ENCODE measurements at regions not wholly inside any gene's neighbourhood (a gene's known extent, or its start where the extent isn't known, plus 50 kb on each side); places are given as distances from the start of the nearest gene placed in this dataset.
"Not testable (repeated sequence)": the region's sequence is repeated elsewhere in the genome, so short reads cannot be mapped to it uniquely, and the experiment has no call there.

DNA sequence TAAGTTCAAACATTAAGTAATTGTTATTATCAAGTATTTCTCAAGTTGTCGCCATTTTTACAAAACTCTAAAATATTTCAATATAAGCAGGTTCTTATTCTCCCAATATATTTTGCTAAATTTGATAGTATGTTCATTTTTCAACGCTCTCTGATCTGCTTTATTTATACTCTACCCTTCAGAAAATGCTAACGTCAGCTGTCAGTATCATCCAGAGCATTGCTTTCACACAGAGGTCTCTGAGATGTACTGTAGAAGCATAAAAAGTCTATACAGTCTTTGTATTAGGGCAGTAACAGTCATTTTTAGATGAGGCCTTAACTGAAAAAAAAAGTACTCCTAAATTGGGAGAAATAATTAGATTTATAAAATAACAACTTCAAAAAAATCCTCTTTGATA lies 533.1 kb upstream of the LRFN5 start:
- DNase-seq (ENCODE audit: low read depth in 3 of 3) = no peak

DNA sequence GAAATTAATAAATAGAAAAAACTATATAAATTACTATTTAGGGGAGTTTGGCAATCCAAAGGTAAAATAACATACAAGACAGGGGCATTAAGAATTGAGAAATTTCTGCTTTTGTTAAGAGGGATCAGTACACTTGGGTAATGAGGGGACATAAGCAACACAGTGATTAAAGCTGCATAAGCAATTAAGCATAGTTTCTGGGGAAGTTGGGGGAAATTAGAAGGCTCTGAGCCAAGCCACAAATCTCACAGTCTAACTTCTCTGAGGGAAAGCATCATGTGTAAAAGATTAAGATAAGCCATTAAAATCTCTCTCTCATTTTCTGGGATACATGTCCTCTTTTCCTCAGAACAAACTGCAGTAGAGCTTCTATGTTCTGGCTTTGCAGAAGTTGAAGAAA lies 533.9 kb upstream of the LRFN5 start:
- no peak for DNase-seq (ENCODE audit: low read depth in 3 of 3)

- DNase-seq (ENCODE audit: low read depth in 3 of 3) = no peak
Measured at GRCh38 chr14:41071351-41071750, 535.3 kb upstream of the LRFN5 start.

- DNase-seq (ENCODE audit: low read depth in 3 of 3) = no peak
Measured at GRCh38 chr14:41062826-41063225, 543.9 kb upstream of the LRFN5 start.

- DNase-seq (ENCODE audit: low read depth in 3 of 3) = no peak
Measured at GRCh38 chr14:41055589-41055988, 551.1 kb upstream of the LRFN5 start.

DNA sequence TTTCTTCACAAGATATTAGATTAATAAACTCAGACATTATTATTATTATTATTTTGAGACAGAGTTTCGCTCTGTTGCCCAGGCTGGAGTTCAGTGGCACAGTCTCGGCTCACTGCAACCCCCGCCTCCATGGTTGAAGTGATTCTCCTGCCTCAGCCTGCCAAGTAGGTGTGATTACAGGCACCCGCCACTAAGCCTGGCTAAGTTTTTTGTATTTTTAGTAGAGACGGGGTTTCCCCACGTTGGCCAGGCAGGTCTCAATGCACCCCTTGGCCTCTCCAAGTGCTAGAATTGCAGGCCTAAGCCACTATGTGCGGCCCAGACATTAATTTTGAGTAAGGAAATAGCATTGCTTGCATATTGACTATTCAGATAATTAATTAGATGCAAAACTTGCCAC lies 554.9 kb upstream of the LRFN5 start:
- no peak for DNase-seq (ENCODE audit: low read depth in 3 of 3)

DNA sequence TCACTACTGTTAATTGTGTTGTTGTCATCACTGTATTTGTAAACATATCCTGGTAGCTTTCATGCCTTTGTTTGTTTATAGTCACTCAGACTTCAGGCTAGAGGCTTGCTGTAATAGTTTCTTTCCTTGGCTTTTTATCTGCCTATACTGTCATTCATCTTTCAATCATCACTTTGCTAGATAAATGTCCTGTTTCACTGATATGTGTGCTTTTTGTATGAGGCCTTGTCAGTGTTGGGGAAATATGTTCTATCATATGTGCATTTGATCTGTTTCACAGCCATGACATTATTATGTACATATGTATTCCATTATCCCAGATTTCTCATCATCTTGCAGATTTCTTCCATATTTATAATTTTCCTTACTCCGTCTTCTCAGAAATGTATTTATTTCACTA lies 558.9 kb upstream of the LRFN5 start:
- no peak for DNase-seq (ENCODE audit: low read depth in 3 of 3)

DNA sequence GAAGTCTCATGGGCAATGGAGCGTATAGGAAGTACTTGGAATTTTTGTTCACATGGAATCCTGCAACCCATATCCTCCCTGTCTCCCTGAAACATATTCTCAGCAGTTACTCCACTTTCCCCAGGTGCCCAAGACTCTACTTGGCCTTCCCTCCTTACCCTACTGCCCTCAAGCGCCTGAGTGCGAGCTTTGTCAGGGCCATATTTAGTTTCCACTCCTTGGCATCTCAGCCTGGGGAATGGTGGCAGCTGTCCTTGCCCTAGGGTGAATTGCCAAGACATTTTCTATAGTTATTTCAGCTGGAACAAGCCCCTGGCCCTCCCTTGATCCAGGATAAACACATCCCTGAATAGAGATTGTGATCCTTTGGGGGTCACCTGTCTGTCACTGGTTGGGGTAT lies 569.3 kb upstream of the LRFN5 start:
- no peak for DNase-seq (ENCODE audit: low read depth in 3 of 3)

DNA sequence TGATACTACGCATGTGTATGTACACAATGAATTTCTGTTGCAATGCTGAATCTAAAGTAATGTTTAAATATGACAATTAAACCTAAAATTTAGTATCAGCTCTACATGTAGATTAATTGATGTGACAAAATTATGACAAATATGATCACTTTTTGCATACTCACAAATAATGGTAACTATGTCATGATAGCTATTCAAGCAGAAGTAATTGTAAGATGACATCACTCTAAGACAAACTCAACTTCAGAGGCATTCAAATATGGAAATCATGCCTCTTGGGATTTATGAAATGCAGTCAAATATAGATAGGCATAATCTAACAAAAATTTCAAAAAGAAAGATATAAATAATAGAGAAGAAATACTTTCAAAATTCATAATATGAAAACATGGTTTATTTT lies 571.7 kb upstream of the LRFN5 start:
- no peak for DNase-seq (ENCODE audit: low read depth in 3 of 3)

GRCh38 chr14:41022932-41023331 lies 583.7 kb upstream of the LRFN5 start:
- DNase-seq (ENCODE audit: low read depth in 3 of 3) = no peak

GRCh38 chr14:41016213-41016612 lies 590.5 kb upstream of the LRFN5 start:
- no peak for DNase-seq (ENCODE audit: low read depth in 3 of 3)

DNA sequence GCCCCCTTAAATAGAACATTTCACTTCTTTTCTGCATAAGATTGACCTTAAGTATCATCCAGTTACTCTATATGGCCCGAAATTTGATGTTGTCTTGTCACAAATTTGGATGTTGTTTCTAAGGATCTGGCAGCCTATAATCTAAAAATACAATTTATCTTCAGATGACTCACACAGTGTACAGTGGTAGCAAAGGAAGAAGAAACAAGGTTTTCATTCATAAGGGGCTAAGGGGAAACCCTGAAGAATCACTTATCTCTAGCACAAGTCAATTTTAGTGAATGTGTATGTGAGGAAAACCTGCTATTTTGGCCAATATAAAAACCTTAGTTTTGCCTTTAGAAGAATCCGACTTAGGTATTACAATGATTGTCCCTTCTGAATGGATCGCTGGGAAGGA lies 606.3 kb upstream of the LRFN5 start:
- DNase-seq (ENCODE audit: low read depth in 3 of 3) = no peak

GRCh38 chr14:40989260-40989659 lies 617.4 kb upstream of the LRFN5 start:
- no peak for DNase-seq (ENCODE audit: low read depth in 3 of 3)

DNA sequence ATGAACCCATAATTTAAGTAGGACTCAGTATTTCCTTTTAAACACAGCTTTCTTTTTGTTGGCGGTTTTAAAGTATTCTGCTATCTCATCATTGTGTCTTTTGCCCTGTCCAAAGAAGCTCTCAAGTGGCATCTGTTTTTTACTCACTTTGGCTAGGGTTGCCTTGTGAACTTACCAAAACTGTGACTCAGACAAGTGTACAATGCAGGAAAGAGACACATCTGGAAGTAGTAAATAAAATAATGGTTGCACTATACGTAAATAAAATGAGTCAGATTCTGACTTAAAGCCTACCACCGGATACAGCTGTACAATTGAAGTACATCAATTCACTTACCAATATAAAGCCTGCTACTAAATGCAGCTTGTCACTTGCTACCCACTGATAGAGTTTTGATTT lies 619.2 kb upstream of the LRFN5 start:
- DNase-seq (ENCODE audit: low read depth in 3 of 3) = no peak

- no peak for DNase-seq (ENCODE audit: low read depth in 3 of 3)
Measured at GRCh38 chr14:40986655-40987054, 620.0 kb upstream of the LRFN5 start.

DNA sequence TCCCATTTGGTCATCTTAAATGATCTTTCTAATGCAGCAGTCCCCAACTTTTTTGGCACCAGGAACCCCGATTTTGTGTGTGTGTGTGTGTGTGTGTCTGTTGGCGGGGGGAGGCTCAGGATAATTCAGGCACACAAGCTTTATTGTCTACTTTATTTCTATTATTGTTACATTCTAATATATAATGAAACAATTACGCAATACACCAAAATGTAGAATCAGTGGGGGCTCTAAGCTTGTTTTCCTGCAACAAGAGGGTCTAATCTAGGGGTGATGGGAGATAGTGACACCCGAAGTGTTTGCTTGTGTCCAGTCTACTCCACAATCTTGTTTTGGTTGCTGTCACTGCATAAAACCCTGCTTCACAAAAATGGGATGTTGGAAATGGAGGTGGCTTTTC lies 621.1 kb upstream of the LRFN5 start:
- no peak for DNase-seq (ENCODE audit: low read depth in 3 of 3)

DNA sequence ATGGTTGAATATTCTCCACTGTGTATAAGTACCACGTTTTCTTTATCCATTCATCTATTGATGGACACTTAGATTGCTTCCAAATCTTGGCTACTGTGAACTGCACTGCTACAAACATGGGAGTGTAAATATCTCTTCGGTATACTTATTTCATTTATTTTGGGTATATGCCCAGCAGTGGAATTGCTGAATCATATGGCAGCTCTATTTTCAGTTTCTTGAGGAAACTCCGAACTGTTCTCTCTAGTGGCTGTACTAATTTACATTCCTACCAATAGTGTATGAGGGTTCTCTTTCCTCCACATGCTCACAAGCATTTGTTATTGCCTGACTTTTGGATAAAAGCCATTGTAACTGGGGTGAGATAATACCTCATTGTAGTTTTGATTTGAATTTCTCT lies 623.1 kb upstream of the LRFN5 start:
- no peak for DNase-seq (ENCODE audit: low read depth in 3 of 3)

GRCh38 chr14:40981247-40981646 lies 625.4 kb upstream of the LRFN5 start:
- DNase-seq (ENCODE audit: low read depth in 3 of 3) = no peak

DNA sequence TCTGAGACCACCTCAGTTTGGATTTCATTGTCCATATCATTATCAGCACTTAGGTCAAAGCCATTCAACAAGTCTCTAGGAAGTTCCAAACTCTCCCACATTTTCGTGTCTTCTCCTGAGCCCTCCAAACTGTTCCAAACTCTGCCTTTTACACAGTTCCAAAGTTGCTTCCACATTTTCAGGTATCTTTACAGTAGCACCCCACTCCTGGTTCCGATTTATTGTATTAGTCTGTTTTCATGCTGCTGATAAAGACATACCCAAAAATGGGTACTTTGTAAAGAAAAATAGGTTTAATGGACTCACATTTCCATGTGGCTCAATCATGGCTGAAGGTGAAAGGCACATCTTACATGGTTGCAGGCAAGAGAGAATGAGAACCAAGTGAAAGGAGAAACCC lies 646.4 kb upstream of the LRFN5 start:
- not testable (repeated sequence) for DNase-seq (ENCODE audit: low read depth in 3 of 3)

DNA sequence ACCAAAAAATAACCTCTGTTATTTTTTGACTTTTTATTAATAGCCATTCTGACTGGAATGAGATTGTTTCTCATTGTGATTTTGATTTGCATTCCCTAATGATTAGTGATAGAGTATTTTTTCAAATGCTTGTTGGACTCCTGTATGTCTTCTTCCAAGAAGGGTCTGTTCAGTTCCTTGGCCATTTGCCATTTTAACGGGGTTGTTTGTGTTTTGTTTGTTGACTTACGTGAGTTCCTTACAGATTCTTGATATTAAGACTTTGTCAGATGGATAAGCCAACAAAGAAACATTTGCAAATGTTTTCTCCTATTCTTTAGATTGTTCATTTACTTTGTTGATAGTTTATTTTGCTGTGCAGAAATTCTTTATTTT lies 651.6 kb upstream of the LRFN5 start:
- no peak for DNase-seq (ENCODE audit: low read depth in 3 of 3)

- DNase-seq (ENCODE audit: low read depth in 3 of 3) = not testable (repeated sequence)
Measured at GRCh38 chr14:40954448-40955130, 652.1 kb upstream of the LRFN5 start.

DNA sequence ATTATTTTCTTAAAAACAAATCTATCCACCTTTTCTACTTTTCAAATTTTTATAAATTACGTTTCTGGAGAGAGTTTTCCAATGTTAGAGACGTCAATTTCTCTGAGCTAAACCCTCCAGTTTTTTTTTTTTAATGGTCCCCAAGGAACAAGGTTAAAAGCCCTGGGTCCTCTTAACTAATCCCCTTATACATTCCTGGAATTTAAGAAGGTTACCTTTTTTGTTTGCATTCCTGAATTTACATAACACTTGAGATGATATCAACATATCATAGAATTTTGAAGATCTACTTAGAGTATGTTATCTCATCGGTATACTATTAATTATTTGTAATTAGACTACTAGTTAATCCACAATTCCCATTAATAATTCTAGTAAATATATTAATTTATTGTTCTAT lies 662.2 kb upstream of the LRFN5 start:
- DNase-seq (ENCODE audit: low read depth in 3 of 3) = no peak

GRCh38 chr14:40936861-40937260 lies 669.8 kb upstream of the LRFN5 start:
- DNase-seq (ENCODE audit: low read depth in 3 of 3) = no peak

GRCh38 chr14:40920380-40920779 lies 686.3 kb upstream of the LRFN5 start:
- DNase-seq (ENCODE audit: low read depth in 3 of 3) = no peak
